ENCODE measurements at regions not wholly inside any gene's neighbourhood (a gene's known extent, or its start where the extent isn't known, plus 50 kb on each side); places are given as distances from the start of the nearest gene placed in this dataset.
"Not testable (repeated sequence)": the region's sequence is repeated elsewhere in the genome, so short reads cannot be mapped to it uniquely, and the experiment has no call there.

DNA sequence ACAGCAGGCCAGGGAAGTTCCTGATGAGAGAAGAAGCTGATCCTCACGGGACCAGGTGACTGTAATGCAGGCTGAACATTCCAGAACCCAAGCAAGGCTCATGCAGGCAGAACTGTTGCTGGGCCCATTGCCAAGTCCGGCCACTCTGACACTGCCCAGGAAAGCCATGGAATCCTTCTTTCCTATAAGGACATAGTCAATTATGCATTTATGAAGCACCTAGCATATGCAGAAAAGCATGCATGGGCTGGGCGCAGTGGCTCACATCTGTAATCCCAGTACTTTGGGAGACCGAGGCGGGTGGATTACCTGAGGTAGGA is 83.7 kb upstream of the SLC1A3 start:
- Mint-ChIP-seq H3K36me3 (ENCODE audit: low read depth) (no peaks in the 10 kb centered on the region), H3K9me3 (no peaks in the 10 kb centered on the region), H3K4me3 (no peak overlapping the region), H3K27ac (no peak overlapping the region), H3K27me3 (no peaks in the 10 kb centered on the region), H3K4me1 (ENCODE audit: low read depth) (no peaks in the 10 kb centered on the region)
- intact Hi-C loops (cut with micrococcal nuclease) = no loop called here

DNA sequence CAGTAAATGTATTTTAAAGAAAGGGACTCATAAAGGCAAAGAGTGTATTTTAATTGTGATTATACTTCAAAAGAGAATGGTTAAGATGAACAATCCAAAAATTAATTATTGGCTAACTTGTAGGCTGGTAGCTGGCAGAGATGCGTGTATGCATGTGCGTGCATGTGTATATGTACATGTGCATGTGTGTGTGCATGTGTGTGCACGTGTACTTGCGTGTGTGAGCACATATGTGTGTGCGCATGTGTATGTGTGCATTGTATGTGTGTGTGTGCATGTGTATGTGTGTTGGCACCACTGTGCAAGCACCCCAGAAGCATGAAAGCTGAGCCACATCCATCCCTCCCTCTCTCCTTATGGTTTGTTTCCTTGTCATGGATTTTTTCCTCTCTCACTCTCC is 83.0 kb upstream of the SLC1A3 start:
- Mint-ChIP-seq H3K9me3 (no peaks in the 10 kb centered on the region), H3K4me1 (ENCODE audit: low read depth) (peaks cover under 1% of the 10 kb centered on the region), H3K27ac (no peak overlapping the region), H3K27me3 (no peaks in the 10 kb centered on the region), H3K36me3 (ENCODE audit: low read depth) (no peaks in the 10 kb centered on the region), H3K4me3 (no peak overlapping the region)
- intact Hi-C loops (cut with micrococcal nuclease) = no loop called here

DNA sequence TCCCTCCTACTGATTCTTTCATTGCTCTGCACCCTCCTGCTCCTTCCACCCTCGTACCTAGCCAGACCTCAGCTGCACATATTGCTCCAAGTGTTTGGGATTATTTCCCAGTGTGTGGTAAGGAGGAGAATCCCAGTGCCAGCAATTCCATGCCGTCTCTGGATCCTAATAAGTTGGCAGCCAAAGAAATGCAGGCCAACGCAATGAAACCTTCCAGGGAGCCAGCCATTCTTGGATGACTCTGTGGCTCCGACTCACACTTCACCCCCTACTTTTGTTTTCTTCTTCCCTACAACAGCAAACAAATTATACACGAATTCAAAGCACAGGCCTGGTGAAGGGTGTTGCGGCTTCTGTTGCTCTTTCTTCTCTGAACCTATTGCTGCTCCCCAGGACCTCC is 82.5 kb upstream of the SLC1A3 start:
- Mint-ChIP-seq H3K27ac (no peak overlapping the region), H3K9me3 (no peaks in the 10 kb centered on the region), H3K27me3 (no peaks in the 10 kb centered on the region), H3K4me1 (ENCODE audit: low read depth) (peaks cover 5% of the 10 kb centered on the region), H3K36me3 (ENCODE audit: low read depth) (no peaks in the 10 kb centered on the region), H3K4me3 (no peak overlapping the region)
- intact Hi-C loops (cut with micrococcal nuclease) = no loop called here

DNA sequence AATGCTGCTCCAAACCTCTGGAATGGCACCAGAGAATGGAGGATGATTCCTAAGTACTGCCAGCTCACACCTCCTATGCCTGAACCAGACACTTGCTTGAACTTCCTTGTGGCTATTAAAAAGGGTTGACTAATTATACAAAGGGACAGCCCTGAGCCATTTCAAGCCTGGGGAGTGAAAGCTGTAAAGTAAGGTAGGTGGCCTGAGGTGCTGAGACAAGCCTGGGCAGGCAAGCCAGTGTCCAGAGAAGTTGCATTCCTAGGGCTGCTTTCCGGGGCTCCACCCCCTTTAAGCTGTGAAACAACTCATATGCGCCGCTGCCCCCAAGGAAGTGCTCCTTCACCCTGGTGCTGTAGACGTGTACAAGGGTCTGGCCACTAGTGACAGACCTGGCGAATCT is 79.9 kb upstream of the SLC1A3 start:
- intact Hi-C loops (cut with micrococcal nuclease) = no loop called here
- H3K27ac Mint-ChIP-seq = no peak overlapping the region
- no peak overlapping the region for H3K4me3 Mint-ChIP-seq
- H3K27me3 Mint-ChIP-seq = peaks cover under 1% of the 10 kb centered on the region
- H3K4me1 Mint-ChIP-seq (ENCODE audit: low read depth) = peaks cover 18% of the 10 kb centered on the region
- H3K36me3 Mint-ChIP-seq (ENCODE audit: low read depth) = no peaks in the 10 kb centered on the region
- no peaks in the 10 kb centered on the region for H3K9me3 Mint-ChIP-seq

DNA sequence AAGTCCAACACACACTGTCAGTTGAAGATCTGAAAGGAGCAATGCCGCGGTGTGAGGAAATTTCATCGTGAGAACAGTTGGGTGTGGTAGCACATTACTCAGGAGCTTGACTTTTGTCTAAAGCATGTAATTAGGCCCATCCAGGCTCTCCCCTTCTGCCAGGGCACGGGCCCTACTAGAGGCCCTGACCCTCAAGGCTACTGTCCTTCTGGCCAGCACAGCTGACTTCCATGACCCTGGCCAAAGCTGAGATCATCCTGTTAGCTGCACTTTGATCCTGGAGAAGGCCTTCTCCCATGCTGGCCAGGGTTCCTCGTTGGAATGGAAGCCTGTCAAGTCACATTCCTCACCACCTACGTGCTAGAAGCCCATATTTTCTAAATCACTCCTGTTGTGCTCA is 77.8 kb upstream of the SLC1A3 start:
- Mint-ChIP-seq H3K27me3 (peaks cover 2% of the 10 kb centered on the region), H3K27ac (no peak overlapping the region), H3K4me3 (no peak overlapping the region), H3K4me1 (ENCODE audit: low read depth) (peaks cover 20% of the 10 kb centered on the region), H3K9me3 (no peaks in the 10 kb centered on the region), H3K36me3 (ENCODE audit: low read depth) (no peaks in the 10 kb centered on the region)
- intact Hi-C loops (cut with micrococcal nuclease) = no loop called here

DNA sequence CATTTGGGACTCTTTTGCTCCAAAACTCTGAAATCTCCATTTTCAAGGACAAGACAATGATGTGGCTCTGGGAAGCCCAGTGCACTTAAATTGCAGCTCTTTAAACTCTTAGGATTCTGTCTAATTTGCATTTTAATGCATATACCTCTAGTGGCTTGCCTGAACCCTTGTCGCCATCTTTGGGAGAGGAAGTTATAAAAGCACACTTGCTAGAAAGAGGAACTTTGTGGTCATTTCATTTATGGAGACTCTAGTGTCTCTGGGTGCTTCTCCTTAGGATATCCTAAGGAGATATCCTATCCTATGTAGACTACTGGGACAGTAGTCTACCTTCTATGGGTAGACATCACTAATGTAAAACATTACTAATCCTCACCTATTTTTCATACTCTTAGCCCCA is 77.3 kb upstream of the SLC1A3 start:
- no peak overlapping the region for H3K4me3 Mint-ChIP-seq
- intact Hi-C loops (cut with micrococcal nuclease) = no loop called here
- H3K36me3 Mint-ChIP-seq (ENCODE audit: low read depth) = no peaks in the 10 kb centered on the region
- H3K27ac Mint-ChIP-seq = no peak overlapping the region
- no peaks in the 10 kb centered on the region for H3K9me3 Mint-ChIP-seq
- peaks cover 2% of the 10 kb centered on the region for H3K27me3 Mint-ChIP-seq
- peaks cover 20% of the 10 kb centered on the region for H3K4me1 Mint-ChIP-seq (ENCODE audit: low read depth)

DNA sequence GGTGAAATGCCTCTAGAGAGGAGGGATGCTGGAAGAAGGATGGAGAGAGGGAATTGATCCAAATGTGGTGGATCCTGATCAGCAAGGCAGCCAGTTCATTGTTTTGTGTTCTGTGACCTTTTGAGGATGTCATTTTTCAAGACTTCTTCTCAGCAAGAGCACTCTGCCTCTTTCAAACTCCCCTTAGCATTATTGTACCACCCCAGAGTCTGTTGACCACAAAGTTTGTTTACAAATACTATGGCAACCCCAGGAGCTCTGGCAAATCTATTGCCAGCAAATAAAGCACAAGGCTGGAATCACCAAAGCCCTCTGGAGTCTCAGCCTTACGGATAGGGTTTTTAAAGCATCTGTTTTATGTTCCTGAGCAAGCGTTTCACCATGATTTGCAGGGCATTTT is 76.2 kb upstream of the SLC1A3 start:
- H3K4me1 Mint-ChIP-seq (ENCODE audit: low read depth) = peaks cover 20% of the 10 kb centered on the region
- H3K27me3 Mint-ChIP-seq = peaks cover 2% of the 10 kb centered on the region
- no peak overlapping the region for H3K27ac Mint-ChIP-seq
- no peaks in the 10 kb centered on the region for H3K9me3 Mint-ChIP-seq
- intact Hi-C loops (cut with micrococcal nuclease) = no loop called here
- no peaks in the 10 kb centered on the region for H3K36me3 Mint-ChIP-seq (ENCODE audit: low read depth)
- H3K4me3 Mint-ChIP-seq = no peak overlapping the region

DNA sequence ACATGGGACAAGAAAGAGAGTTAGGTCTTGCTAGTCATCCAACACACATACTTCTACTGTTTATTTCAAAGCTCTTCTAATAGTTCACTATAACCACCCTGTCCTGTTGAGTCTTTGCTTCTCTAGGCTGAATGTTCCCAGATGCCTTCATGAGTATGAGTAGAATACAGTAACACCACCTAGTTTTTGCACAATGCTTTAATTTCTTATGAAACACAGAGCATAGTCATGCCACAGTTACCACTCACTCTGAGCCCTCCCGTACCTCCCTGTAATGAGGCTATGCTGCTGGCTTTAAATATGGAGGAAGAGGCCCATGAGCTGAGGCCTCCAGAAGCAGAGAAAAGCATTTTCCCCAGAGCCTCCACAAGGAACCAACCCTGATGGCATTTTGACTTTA is 75.0 kb upstream of the SLC1A3 start:
- peaks cover 2% of the 10 kb centered on the region for H3K27me3 Mint-ChIP-seq
- intact Hi-C loops (cut with micrococcal nuclease) = no loop called here
- H3K9me3 Mint-ChIP-seq = no peaks in the 10 kb centered on the region
- no peak overlapping the region for H3K27ac Mint-ChIP-seq
- peaks cover 20% of the 10 kb centered on the region for H3K4me1 Mint-ChIP-seq (ENCODE audit: low read depth)
- no peak overlapping the region for H3K4me3 Mint-ChIP-seq
- no peaks in the 10 kb centered on the region for H3K36me3 Mint-ChIP-seq (ENCODE audit: low read depth)

DNA sequence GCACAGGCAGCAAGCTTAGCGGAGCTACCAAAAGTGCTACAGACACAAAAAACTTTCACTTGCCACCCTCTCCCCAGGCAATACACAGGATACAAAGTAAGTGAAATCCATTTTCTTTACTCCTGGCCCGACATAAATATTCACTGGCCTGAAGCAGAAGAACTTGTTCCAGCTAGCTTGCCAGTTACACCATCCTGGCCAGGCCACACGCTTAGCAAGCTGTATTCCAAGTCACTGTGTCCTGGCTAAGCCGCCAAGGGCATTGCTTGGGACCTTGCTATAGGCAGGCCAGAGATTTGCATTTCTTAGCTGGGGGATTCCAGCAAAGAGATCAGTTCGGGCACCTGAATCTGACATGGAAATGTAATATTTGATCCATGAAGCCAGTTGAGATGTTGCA is 71.0 kb upstream of the SLC1A3 start:
- Mint-ChIP-seq H3K27me3 (peaks cover 2% of the 10 kb centered on the region), H3K36me3 (ENCODE audit: low read depth) (no peaks in the 10 kb centered on the region), H3K9me3 (no peaks in the 10 kb centered on the region), H3K4me1 (ENCODE audit: low read depth) (peaks cover 5% of the 10 kb centered on the region), H3K27ac (no peak overlapping the region), H3K4me3 (no peak overlapping the region)
- intact Hi-C loops (cut with micrococcal nuclease) = no loop called here

DNA sequence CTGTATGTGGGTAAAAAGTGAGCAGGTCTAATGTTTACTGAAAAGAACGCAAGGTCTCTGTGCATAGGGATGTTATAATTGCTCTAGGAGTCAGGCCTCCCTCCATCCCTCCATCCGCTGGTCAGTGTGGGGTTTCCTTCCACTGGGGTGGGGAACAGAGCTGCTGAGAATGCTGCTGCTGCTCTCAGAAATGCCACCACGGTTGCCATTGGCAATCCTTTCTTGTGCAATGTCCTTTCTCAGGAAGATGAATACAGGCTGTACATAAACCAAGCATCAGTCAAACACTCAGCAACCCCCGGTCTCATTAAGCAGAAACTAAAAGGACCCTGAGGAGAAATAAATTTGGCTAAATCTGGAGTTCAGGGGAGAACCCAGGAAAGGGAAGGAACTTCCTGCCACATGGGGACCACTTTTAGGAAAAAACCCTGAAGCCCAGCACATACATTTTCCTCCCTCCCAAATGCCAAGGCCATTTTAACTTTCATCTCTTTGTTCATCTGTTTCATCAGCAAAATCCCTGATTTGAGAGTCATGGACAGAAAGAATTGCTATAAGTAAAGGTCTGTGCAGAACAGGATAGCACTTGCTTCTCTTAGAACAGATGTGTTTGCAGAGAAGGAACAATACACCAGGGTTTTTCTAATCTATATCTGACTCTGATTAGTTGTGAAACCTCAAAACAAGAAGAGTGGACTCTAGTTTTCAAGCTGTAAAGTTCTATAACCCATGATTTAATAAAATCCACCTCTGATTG is 70.4 kb upstream of the SLC1A3 start:
- Mint-ChIP-seq H3K36me3 (ENCODE audit: low read depth) (no peaks in the 10 kb centered on the region), H3K9me3 (no peaks in the 10 kb centered on the region), H3K27ac (no peak overlapping the region), H3K4me1 (ENCODE audit: low read depth) (peaks cover 5% of the 10 kb centered on the region), H3K4me3 (no peak overlapping the region), H3K27me3 (peaks cover 2% of the 10 kb centered on the region)
- intact Hi-C loops (cut with micrococcal nuclease) = no loop called here

DNA sequence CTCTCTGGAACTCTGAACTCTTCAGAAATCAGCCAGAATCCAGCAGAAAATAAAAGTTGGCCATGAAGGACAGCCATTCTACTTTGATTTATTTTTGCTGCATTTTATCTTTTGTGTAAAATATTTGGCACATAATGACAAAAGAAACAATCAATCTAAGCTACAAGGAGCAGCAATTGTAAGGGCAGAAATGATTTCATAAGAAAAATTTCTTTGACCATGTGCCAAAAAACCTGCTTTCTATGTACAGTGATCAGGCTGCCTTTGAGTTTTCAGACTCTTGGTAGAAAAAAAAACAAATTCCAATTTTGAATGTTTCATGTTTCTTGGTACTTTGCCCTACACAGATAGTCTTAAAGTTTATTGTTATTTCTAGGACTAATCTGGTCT is 69.8 kb upstream of the SLC1A3 start:
- Mint-ChIP-seq H3K9me3 (no peaks in the 10 kb centered on the region), H3K4me1 (ENCODE audit: low read depth) (peaks cover 1% of the 10 kb centered on the region), H3K4me3 (no peak overlapping the region), H3K27me3 (peaks cover under 1% of the 10 kb centered on the region), H3K36me3 (ENCODE audit: low read depth) (no peaks in the 10 kb centered on the region), H3K27ac (no peak overlapping the region)
- intact Hi-C loops (cut with micrococcal nuclease) = no loop called here

DNA sequence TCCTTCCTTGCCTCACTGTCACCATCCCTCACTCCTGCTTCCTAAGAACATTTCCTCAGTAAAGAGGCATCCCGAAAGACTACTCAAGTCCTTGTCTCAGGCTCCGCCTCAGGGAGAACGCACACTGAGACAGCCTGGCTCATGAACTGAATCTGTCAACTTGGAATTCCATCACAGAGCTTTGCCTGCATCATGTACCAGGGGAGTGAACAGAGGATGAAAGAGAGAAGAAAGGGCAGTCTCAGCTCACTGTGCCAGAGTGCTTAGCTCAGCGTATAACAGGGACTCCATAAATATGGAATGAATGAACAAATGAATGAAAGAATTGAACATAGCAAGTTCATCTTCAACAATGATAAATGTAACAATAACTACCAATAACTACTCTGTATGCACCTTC is 68.7 kb upstream of the SLC1A3 start:
- H3K27ac Mint-ChIP-seq = no peak overlapping the region
- H3K4me3 Mint-ChIP-seq = no peak overlapping the region
- no peaks in the 10 kb centered on the region for H3K9me3 Mint-ChIP-seq
- intact Hi-C loops (cut with micrococcal nuclease) = no loop called here
- H3K36me3 Mint-ChIP-seq (ENCODE audit: low read depth) = no peaks in the 10 kb centered on the region
- no peaks in the 10 kb centered on the region for H3K27me3 Mint-ChIP-seq
- H3K4me1 Mint-ChIP-seq (ENCODE audit: low read depth) = no peaks in the 10 kb centered on the region

DNA sequence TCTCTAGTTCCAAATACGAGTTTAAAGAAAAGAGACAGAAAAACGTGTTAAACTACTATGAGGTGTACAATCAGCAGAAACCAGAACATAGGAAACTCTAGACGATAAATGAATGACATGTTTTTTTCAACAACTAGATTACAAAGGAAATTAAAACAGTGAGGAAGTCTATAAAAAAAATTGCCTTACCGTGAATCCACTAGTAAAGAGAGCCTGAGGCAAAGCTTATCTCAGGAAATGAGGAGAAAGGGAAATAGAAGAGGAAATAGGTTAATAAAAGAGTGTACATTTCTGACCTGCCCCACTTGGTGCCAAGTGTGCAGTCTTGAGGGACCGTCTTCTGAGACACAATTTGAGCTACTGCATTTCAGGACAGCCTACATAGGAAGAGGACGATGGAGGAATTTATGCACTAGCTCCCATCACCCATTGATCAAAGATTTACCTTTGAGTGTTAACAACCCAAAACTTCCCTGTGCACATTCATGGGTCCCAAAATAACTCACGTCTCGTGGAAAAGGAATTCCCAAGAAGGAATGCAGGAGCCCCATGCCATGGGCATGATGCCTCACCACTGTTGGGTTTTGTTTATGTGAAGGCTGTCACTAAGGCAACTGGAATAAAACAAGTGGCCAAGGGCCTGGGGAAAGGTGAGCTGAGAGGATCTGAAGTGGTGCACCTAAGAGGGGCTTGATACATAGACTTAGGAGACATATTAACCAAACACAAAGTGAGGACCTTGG is 53.6 kb upstream of the SLC1A3 start:
- Mint-ChIP-seq H3K4me1 (ENCODE audit: low read depth) (no peaks in the 10 kb centered on the region), H3K9me3 (peaks cover 6% of the 10 kb centered on the region), H3K27ac (no peak overlapping the region), H3K36me3 (ENCODE audit: low read depth) (no peaks in the 10 kb centered on the region), H3K27me3 (peaks cover 1% of the 10 kb centered on the region), H3K4me3 (no peak overlapping the region)
- intact Hi-C loops (cut with micrococcal nuclease) = no loop called here

DNA sequence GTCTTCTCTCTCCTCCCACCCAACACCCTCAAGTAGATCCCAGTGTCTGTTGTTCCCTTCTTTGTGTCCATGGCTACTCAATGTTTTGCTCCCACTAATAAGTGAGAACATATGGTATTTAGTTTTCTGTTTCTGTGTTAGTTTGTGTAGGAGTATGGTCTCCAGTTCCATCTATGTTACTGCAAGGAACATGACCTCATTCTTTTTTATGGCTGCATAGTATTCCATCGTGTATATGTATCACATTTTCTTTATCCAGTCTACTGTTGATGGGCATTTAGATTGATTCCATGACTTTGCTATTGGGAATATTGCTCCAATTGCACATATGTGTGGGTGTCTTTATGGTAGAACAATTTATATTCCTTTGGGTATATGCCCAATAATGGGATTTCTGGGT is 51.4 kb upstream of the SLC1A3 start:
- H3K9me3 Mint-ChIP-seq; H3K4me3 Mint-ChIP-seq; H3K27me3 Mint-ChIP-seq; H3K36me3 Mint-ChIP-seq (ENCODE audit: low read depth); H3K27ac Mint-ChIP-seq; intact Hi-C loops (cut with micrococcal nuclease); H3K4me1 Mint-ChIP-seq (ENCODE audit: low read depth): not testable (repeated sequence)

Measured in dendritic cell treated with granulocyte-macrophage colony-stimulating factor and Interleukin-4, amounts not matched to agents 40 ng/mL and 50 ng/mL, for 4 days (primary cell).